HG03095 (cell line): ENCODE measurements at regions not wholly inside any gene's neighbourhood (a gene's known extent, or its start where the extent isn't known, plus 50 kb on each side); places are given as distances from the start of the nearest gene placed in this dataset.
"Not testable (repeated sequence)": the region's sequence is repeated elsewhere in the genome, so short reads cannot be mapped to it uniquely, and the experiment has no call there.

Experiments used
- ATAC-seq: cut with Tn5 transposase; IDR thresholded peaks from one replicate; pipeline ENCODE4 v1.9.1; 2021; ENCODE audit warnings: moderate library complexity; ENCODE audit not compliant: unreplicated experiment

DNA sequence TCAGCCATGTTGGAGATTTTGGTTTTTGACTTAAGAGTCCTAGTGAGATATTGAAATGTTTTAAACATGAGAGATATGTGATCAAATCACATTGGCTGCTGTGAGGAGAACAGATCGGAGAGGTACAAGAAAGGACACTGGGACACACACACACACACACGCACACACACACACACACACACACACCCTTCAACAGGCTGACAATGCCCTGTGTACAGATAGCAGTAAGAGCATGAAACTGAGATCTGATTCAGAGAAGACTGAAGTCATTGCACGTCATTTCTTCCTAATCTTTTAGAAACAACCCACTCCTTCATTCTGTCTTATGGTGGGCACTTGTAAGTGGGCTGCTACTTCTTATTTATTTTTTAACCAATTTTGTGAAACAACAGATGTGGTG lies 200.5 kb upstream of the E2F8 start:
- ATAC-seq = no peak

DNA sequence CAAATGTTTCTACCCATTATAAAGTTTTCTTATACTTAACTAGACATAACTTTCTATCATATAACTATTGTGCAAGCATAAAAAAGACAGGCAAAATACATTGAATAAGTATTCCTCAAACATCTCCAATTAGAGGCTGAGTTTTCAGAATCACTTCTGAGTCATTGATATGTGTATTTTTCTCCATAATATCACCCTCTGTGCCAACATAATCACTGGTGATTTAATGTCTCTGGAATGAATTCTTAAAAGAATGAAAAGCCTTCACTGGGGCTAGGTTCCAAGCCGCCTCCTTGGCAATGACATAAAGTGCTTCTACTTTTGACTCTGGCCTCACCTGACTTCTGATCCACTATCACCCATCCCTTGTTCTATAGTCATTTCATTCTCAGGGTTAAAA lies 197.0 kb upstream of the E2F8 start:
- no peak for ATAC-seq

DNA sequence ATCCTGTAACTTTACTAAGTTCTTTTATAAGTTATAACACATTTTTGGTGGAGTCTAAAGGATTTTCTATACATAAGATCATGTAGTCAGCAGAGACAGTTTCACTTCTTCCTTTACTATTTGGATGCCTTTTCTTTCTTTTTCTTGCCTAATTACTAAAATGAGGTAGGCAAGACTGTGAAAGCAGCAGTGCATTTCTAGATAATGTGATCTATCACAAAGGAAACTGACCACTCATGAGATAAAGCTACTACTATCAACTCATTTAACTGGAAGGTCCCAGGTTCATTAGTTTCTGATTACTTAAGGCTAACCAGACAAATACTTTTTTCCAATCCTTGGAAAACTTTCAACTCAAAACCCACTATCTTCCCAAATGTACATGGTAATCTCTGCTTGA lies 196.2 kb upstream of the E2F8 start:
- ATAC-seq = no peak

GRCh38 chr11:19435306-19435989 lies 194.7 kb upstream of the E2F8 start:
- no peak for ATAC-seq

- no peak for ATAC-seq
Measured at GRCh38 chr11:19433791-19434190, 193.0 kb upstream of the E2F8 start.

DNA sequence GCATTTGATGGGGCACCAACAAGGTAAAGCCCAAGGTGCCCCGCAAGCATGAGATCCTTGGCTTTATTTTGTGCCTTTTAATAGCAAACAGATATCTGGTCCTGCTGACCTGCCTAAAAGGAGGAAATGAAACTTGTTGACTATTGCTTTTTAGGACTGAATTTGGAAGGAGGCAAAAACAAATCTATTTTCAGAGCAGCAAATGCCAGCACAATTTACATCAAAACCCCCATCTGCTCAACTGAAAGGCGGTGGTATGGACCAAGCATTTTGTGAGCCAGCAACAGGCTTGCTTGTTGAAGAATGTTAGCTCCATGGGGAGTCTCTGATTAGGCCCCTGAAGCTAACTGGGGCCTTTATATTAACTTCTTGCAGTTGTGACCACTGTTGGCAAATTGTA lies 192.6 kb upstream of the E2F8 start:
- ATAC-seq = peak; percentile 42

- ATAC-seq = peak; percentile 50
Measured at GRCh38 chr11:19432370-19433061, 191.8 kb upstream of the E2F8 start.

DNA sequence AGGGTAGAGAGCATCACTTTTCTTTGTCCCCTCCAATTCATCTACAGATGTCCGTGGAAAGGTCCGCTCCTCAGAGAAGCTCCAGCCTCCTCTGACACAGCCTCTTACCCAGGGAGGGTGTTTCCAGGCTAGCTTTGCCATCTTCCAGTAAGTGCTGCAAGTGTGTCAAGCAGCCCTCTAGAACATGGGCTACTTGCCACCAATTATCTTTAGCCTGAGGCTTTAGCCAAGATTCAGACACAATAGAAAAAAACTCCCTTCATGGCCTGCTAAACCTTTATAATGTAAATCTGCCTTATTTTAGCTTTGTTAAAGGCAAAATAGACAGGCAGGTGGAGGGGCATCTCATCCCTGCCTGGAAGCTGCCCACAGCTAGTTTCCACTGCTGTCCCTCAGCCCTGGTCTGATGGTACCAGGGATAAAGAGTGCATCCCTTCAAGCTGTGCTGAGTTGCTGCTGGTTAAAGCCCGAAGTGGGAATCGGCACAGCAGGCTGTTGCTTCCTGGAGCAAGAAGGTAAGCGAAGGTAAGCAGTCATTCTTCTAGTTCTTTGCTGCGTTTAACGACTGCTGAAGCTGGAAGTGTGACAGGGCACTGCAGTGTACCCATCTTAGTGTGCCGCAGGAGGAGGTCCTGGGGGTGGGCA lies 190.1 kb upstream of the E2F8 start:
- ATAC-seq = no peak

GRCh38 chr11:19430346-19430745 lies 189.6 kb upstream of the E2F8 start:
- no peak for ATAC-seq

DNA sequence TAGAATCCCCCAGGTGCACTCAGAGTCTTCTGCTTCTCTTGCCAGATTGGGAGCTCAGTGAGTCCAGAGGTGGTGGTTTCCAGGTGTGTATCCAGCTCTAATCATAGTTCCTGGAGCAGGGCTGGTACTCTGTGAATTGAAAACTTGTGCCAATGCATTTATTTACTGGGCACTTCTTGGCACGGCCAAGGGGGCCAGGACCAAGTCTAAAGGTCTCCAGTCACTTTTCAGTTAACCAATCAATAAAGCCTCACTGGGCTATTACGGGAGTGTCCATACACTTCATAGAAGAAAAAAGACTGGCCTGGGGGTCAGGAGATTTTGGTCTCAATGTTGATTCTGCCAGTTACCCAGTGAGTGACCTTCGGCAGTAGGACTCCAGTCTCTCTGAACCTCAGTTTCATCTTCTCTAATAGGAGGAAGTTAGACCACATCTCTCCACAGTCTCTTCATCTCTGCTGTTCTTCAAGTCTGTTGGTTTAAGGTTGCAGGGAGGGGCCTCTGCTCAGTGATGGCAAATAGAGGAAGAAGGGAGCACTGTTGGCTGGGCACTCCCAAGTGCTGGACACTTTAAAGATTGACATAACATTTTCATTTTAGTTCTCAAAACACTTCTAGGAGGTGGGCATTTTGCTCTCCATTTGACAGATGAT lies 188.5 kb upstream of the E2F8 start:
- no peak for ATAC-seq

GRCh38 chr11:19428206-19429002 lies 187.7 kb upstream of the E2F8 start:
- no peak for ATAC-seq

- no peak for ATAC-seq
Measured at GRCh38 chr11:19426756-19427403, 186.1 kb upstream of the E2F8 start.

DNA sequence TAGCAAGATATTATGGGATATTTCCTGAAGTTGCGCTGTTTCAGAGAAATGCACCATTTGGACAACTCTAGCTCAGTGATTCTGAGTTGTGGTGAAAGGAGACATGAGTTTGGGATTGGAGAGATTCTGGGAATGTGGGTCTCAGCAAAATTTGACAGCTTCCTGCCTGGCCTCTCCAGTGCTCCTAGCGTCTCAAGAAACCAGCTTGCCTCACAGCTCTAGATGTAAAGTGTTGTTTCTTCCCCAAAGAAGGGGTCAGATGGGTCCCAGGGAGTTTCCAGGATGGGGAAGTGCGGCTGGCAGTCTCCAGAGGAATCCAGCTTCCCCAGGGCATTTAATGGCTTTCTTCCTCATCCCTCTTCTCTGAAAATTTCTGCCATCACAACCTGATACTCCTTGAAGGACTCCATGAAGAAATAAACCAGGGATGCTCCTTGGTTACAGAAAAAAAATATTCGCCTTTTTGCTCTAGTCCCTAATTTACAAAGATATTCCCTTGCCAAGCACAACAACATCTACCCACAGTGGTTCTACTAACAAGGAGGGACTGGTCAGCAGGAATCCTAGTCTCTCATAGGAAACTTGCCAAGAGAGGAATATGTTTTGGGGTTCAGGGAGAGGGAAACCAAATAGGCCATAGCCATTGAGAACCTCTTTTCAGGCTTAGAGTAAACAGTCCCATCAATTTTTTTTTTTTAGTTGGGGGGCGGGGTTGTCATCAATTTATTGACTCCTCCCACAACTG lies 185.4 kb upstream of the E2F8 start:
- ATAC-seq = no peak

DNA sequence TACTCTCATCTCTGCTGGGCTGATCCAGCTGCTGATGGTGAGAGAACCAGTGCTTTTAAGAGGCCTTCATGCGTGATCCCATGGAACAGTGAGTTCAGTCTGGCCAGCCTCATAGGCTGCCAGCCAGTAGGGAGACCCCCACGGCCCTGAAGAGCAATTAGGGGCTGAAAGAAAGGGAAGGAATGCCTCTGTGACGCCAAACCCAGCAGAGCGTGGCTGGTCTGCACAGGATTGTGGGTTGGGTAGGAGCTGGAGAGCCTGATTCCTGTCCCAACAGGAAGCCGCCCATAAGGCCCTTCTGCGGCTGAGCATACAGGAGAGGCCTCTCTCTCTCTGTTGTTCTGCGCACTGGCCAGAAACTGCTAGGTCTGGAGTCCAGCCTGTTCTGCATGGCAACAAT lies 181.5 kb upstream of the E2F8 start:
- no peak for ATAC-seq

GRCh38 chr11:19420868-19421533 lies 180.3 kb upstream of the E2F8 start:
- no peak for ATAC-seq

GRCh38 chr11:19419808-19420207 lies 179.1 kb upstream of the E2F8 start:
- no peak for ATAC-seq

DNA sequence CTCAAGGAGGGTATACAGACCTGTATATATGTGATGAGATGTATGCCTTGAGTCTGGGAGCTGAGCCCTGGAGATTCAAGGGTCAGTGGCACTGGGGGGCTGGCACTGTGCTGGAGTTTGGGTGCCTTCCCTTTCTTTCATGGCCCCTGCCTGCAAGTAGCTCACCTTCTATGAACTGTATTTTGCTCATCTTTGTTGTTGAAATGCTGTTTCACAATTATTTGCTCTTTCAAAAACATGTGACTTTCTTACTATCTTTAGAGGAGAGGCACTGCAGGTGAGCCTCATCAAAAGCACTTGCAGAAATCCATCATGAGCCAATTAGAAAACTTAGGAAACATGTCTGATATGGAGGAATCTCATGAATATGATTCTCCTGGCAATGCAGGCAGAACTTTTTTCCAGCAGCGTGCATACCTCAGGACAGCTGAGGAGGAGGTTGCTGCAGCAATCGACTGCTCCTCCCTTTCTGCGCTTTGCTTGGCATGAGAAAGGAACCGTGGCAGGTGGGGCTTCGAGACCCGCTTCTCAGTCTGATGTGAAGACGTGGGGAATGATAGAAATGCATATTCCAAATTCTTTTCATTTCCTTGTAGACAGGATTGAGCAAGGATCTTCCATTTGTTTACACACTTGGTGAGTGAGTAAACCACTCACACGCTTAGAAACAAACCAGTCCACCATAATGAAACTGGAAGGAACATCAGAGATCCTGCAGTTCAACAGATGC lies 178.4 kb upstream of the E2F8 start:
- no peak for ATAC-seq

DNA sequence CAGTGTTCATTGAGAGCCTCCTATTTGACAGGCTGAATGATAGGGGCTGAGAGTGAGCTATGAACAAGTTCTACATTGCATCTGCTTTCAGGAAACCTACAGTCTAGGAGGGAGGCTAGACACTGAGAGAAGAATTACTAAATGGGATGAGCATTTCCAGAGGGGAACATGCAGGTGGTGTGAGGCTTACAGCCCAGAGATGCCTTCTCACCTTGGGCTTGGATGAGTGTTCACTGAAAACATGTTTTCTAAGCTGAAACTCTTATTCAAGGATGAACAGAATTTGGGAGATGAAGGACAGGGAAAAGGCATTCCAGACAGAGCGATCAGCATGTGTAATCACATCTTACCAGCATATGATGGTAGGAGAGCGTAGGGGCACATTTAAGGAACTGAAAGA lies 177.5 kb upstream of the E2F8 start:
- no peak for ATAC-seq

DNA sequence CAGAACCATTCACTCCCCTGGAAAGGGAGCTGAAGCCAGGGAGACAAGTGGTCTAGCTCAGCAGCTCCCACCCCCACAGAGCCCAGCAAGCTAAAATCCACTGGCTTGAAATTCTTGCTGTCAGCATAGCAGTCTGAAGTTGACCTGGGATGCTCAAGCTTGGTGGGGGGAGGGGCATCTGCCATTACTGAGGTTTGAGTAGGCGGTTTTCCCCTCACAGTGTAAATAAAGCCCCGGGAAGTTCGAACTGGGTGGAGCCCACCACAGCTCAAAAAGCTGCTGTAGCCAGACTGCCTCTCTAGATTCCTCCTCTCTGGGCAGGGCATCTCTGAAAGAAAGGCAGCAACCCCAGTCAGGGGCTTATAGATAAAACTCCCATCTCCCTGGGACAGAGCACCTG lies 171.3 kb upstream of the E2F8 start:
- ATAC-seq = not testable (repeated sequence)
